Thyroid gland (tissue), 4 donors: ENCODE measurements at regions not wholly inside any gene's neighbourhood (a gene's known extent, or its start where the extent isn't known, plus 50 kb on each side); places are given as distances from the start of the nearest gene placed in this dataset.

Source experiments
- CTCF ChIP-seq, 6 experiments: fragments of 200-600 bp in 3 of 6; fragments of 450-650 bp in 3 of 6; sonication (generic) in 3 of 6; IDR thresholded peaks; one replicate each; pipeline ENCODE4 v1.5.1; 2016 to 2019; ENCODE audit warnings: antibody characterized with exemption in 6 of 6, mild to moderate bottlenecking in 2 of 6, inconsistent platforms in 1 of 6, moderate library complexity in 1 of 6
- POLR2A ChIP-seq, 2 donors: fragments of 450-650 bp; IDR thresholded peaks; one replicate each; pipeline ENCODE4 v1.6.1; 2017; ENCODE audit warnings: antibody characterized with exemption in 2 of 2, mild to moderate bottlenecking in 2 of 2, moderate library complexity in 1 of 2

GRCh38 chr2:56055405-56055804, 128.4 kb upstream of the CCDC85A start:
- TF ChIP-seq CTCF (IDR thresholded peaks at IDR 0.05): no peak
- TF ChIP-seq POLR2A (IDR thresholded peaks at IDR 0.05): no peak
